ENCODE measurements at regions not wholly inside any gene's neighbourhood (a gene's known extent, or its start where the extent isn't known, plus 50 kb on each side); places are given as distances from the start of the nearest gene placed in this dataset.
"Not testable (repeated sequence)": the region's sequence is repeated elsewhere in the genome, so short reads cannot be mapped to it uniquely, and the experiment has no call there.

DNA sequence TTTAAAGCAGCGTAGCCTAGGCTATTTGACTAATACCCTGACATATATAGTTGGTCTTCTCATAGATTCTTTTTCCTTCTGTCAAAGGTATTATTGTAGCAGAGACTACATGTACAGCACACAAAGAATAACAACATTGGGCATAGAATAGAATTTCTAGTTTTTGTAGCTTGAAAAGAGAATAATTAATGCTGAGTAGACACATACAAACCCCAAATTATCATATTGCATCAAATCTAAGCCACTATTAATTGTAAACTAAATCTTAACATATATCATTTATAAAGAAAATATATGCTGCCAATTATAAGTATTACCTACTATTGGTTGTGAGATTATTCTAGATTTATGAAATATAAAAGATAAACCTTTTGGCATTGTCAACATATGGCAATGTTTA lies 574.5 kb downstream of the SLCO4C1 start:
- TF ChIP-seq, protein P1, sequence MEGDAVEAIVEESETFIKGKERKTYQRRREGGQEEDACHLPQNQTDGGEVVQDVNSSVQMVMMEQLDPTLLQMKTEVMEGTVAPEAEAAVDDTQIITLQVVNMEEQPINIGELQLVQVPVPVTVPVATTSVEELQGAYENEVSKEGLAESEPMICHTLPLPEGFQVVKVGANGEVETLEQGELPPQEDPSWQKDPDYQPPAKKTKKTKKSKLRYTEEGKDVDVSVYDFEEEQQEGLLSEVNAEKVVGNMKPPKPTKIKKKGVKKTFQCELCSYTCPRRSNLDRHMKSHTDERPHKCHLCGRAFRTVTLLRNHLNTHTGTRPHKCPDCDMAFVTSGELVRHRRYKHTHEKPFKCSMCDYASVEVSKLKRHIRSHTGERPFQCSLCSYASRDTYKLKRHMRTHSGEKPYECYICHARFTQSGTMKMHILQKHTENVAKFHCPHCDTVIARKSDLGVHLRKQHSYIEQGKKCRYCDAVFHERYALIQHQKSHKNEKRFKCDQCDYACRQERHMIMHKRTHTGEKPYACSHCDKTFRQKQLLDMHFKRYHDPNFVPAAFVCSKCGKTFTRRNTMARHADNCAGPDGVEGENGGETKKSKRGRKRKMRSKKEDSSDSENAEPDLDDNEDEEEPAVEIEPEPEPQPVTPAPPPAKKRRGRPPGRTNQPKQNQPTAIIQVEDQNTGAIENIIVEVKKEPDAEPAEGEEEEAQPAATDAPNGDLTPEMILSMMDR (IDR thresholded peaks at IDR 0.05; ENCODE audit: unreplicated experiment), result no peak
- Mint-ChIP-seq H3K27me3 (ENCODE audit: low read depth) (no peaks in the 10 kb centered on the region), H3K4me3 (no peak overlapping the region), H3K9me3 (no peaks in the 10 kb centered on the region), H3K4me1 (peaks cover 2% of the 10 kb centered on the region), H3K36me3 (no peaks in the 10 kb centered on the region), H3K27ac (no peak overlapping the region)
- DNase-seq (ENCODE audit: low spot score in 2 of 2, unreplicated experiment in 2 of 2), result no peak

DNA sequence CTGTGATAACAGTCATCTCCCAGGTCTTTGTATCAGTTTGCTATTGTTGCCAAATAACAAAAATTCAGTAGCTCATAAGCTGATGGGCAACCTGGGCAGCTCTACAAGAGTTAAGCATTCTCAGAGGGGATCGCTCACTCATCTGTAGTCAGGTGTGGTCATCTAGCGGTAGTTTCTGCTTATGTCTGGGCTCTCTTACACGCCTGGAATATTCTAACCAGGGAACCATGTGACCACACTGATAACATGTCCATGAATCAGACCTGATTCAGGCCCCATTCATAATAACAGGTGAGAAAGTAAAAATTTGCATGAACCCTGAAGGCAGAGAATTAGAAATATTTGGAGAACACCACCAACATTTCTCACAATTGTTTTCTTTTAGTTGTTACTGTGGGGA lies 576.1 kb downstream of the SLCO4C1 start:
- H3K27me3 Mint-ChIP-seq (ENCODE audit: low read depth), result no peaks in the 10 kb centered on the region
- H3K36me3 Mint-ChIP-seq, result no peaks in the 10 kb centered on the region
- no peak overlapping the region for H3K4me3 Mint-ChIP-seq
- peaks cover 3% of the 10 kb centered on the region for H3K4me1 Mint-ChIP-seq
- H3K27ac Mint-ChIP-seq, result no peak overlapping the region
- DNase-seq (ENCODE audit: low spot score in 2 of 2, unreplicated experiment in 2 of 2), result no peak
- no peaks in the 10 kb centered on the region for H3K9me3 Mint-ChIP-seq
- TF ChIP-seq, protein P1 (IDR thresholded peaks at IDR 0.05; ENCODE audit: unreplicated experiment), result no peak

DNA sequence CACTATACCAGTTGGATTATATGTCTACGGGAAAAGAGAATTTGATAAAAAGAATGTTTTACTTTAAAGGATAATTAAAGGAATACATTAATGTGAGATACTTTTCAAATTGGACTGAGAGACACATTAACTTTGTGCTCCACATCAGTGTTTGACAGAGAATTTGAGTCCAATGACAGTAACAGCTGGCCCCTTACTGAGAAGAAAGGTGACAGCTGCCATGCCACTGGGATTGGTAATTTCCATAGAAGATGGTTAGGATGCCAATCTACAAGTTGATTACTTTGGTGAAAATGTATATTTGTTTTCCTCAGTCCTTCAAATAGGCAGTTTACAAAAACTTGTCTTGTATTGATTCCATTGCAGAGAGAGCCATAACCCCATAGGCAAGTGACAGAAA lies 578.4 kb downstream of the SLCO4C1 start:
- no peak overlapping the region for H3K4me3 Mint-ChIP-seq
- H3K27me3 Mint-ChIP-seq (ENCODE audit: low read depth), result peaks cover 6% of the 10 kb centered on the region

DNA sequence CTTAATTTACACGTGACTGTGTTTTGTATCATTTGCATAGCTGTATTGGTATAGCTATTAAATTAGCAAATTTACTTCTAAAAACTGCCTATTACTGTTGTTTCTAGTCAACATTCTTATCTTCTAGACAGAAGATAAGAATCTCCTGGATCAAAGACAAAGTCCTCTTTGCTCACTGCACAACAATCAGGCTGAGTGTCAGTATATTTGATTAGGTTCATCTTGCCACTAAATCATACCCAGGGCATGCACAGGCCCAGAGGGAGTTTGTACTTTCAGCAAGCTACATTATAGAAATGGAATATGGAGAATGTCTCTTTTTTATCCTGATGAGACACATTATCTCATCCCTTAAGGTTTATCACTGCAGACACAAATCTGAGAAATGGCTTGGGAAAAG lies 579.1 kb downstream of the SLCO4C1 start:
- DNase-seq (ENCODE audit: low spot score in 2 of 2, unreplicated experiment in 2 of 2), result no peak
- Mint-ChIP-seq H3K4me3 (no peak overlapping the region), H3K9me3 (peaks cover 3% of the 10 kb centered on the region), H3K27me3 (ENCODE audit: low read depth) (peaks cover 6% of the 10 kb centered on the region), H3K36me3 (no peaks in the 10 kb centered on the region), H3K4me1 (peaks cover 3% of the 10 kb centered on the region), H3K27ac (no peak overlapping the region)
- TF ChIP-seq, protein P1 (IDR thresholded peaks at IDR 0.05; ENCODE audit: unreplicated experiment), result no peak

More for the DNA sequence above, 578.4 kb downstream of the SLCO4C1 start:
- Mint-ChIP-seq H3K4me1 (peaks cover 3% of the 10 kb centered on the region), H3K27ac (no peak overlapping the region), H3K9me3 (peaks cover 3% of the 10 kb centered on the region), H3K36me3 (no peaks in the 10 kb centered on the region)
- TF ChIP-seq, protein P1 (IDR thresholded peaks at IDR 0.05; ENCODE audit: unreplicated experiment), result no peak
- DNase-seq (ENCODE audit: low spot score in 2 of 2, unreplicated experiment in 2 of 2), result no peak

DNA sequence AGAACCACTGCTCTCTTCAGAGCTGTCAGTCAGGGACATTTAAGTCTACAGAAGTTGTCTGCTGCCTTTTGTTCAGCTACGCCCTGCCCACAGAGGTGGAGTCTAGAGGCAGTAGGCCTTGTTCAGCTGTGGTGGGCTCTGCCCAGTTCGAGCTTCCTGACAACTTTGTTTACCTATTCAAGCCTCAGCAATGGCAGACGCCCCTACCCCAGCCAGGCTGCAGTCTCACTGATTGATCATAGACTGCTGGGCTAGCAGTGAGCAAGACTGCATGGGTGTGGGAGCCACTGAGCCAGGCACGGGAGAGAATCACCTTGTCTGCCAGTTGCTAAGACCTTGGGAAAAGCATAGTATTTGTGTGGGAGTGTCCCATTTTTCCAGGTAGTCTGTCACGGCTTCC lies 580.3 kb downstream of the SLCO4C1 start:
- H3K9me3 Mint-ChIP-seq; H3K4me1 Mint-ChIP-seq; H3K27me3 Mint-ChIP-seq (ENCODE audit: low read depth); H3K4me3 Mint-ChIP-seq; DNase-seq (ENCODE audit: low spot score in 2 of 2, unreplicated experiment in 2 of 2); H3K27ac Mint-ChIP-seq; H3K36me3 Mint-ChIP-seq: not testable (repeated sequence)

DNA sequence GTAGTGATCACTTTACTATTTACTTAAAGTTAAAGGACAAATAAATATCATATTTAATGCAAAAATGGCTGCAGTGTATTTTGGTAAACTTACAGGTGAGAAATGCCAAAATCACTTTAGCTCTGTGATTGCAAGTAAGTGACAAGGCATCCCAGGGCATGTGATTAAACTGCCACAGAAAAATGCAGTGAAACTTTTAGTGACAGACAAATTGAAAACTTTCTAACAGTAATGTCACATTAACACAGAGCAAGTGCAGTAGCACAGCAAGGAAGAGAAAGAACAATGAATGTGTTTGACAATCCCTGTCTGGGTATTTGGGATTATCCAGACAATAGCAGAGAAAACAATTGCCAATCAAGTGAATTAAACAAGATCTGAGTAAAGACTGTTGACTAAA lies 606.8 kb downstream of the SLCO4C1 start:
- TF ChIP-seq, protein P1 (IDR thresholded peaks at IDR 0.05; ENCODE audit: unreplicated experiment), result no peak
- no peak for DNase-seq (ENCODE audit: low spot score in 2 of 2, unreplicated experiment in 2 of 2)
- no peaks in the 10 kb centered on the region for H3K36me3 Mint-ChIP-seq
- H3K4me1 Mint-ChIP-seq, result no peaks in the 10 kb centered on the region
- H3K4me3 Mint-ChIP-seq, result no peak overlapping the region
- no peak overlapping the region for H3K27ac Mint-ChIP-seq
- H3K9me3 Mint-ChIP-seq, result no peaks in the 10 kb centered on the region
- H3K27me3 Mint-ChIP-seq (ENCODE audit: low read depth), result no peaks in the 10 kb centered on the region

Measured in mesothelial cell of epicardium (in vitro differentiated cells).